Liver (tissue), 7 donors: ENCODE measurements at regions not wholly inside any gene's neighbourhood (a gene's known extent, or its start where the extent isn't known, plus 50 kb on each side); places are given as distances from the start of the nearest gene placed in this dataset.

Experiments used
- DNase-seq: peaks from one replicate; pipeline ENCODE4 v3.0.0-alpha.2; 2017; ENCODE audit warnings: low spot score
- H3K27ac ChIP-seq, 2 donors: one replicate each; pipeline ENCODE4 v1.7.0; 2013; ENCODE audit warnings: inconsistent platforms in 2 of 2, low read length in 2 of 2, control low read depth in 1 of 2, low read depth in 1 of 2, mild to moderate bottlenecking in 1 of 2
- H3K27me3 ChIP-seq, 4 donors: one replicate each; pipeline versions ENCODE4 v1.6.1 to v1.7.0; 2013; ENCODE audit warnings: low read length in 3 of 4, inconsistent platforms in 1 of 4, mild to moderate bottlenecking in 1 of 4, moderate library complexity in 1 of 4; ENCODE audit not compliant: control insufficient read depth in 4 of 4, insufficient read depth in 4 of 4
- H3K36me3 ChIP-seq, 4 donors: one replicate each; pipeline versions ENCODE4 v1.6.1 to v1.7.0; 2013; ENCODE audit warnings: low read length in 3 of 4, mild to moderate bottlenecking in 3 of 4, low read depth in 1 of 4, moderate library complexity in 1 of 4; ENCODE audit not compliant: control insufficient read depth in 4 of 4, insufficient read depth in 3 of 4
- H3K4me1 ChIP-seq, 4 donors: one replicate each; pipeline versions ENCODE4 v1.6.1 to v1.7.0; 2013; ENCODE audit warnings: low read length in 3 of 4, mild to moderate bottlenecking in 3 of 4, moderate library complexity in 1 of 4; ENCODE audit not compliant: control insufficient read depth in 4 of 4, insufficient read depth in 4 of 4
- H3K4me3 ChIP-seq, 3 donors: one replicate each; pipeline versions ENCODE4 v1.6.1 to v1.7.0; 2013; ENCODE audit warnings: low read length in 3 of 3, control low read depth in 1 of 3, low read depth in 1 of 3, mild to moderate bottlenecking in 1 of 3
- H3K9ac ChIP-seq, 2 donors: one replicate each; pipeline ENCODE4 v1.7.0; 2013; ENCODE audit warnings: low read length in 2 of 2, mild to moderate bottlenecking in 2 of 2, moderate library complexity in 2 of 2, control low read depth in 1 of 2, low read depth in 1 of 2
- H3K9me3 ChIP-seq, 4 donors: one replicate each; pipeline versions ENCODE4 v1.6.1 to v1.7.0; 2013; ENCODE audit warnings: low read length in 3 of 4; ENCODE audit not compliant: control insufficient read depth in 4 of 4
- EGR1 ChIP-seq, 2 donors: IDR thresholded peaks; 2 replicates each; pipeline ENCODE4 v1.6.1; 2016 to 2018; ENCODE audit warnings: antibody characterized with exemption in 2 of 2, low read depth in 2 of 2
- FOXA2 ChIP-seq: IDR thresholded peaks from 2 replicates; pipeline ENCODE4 v1.6.1; 2016; ENCODE audit warnings: antibody characterized with exemption
- GABPA ChIP-seq, 2 donors: IDR thresholded peaks in 1 of 2; conservative IDR thresholded peaks in 1 of 2; 2 replicates each; pipeline ENCODE4 v1.6.1; 2016; ENCODE audit warnings: antibody characterized with exemption in 2 of 2, mild to moderate bottlenecking in 1 of 2, moderate library complexity in 1 of 2
- HNF4A ChIP-seq, 2 donors: conservative IDR thresholded peaks; 2 replicates each; pipeline ENCODE4 v1.6.1; 2016; ENCODE audit warnings: antibody characterized with exemption in 2 of 2, mild to moderate bottlenecking in 2 of 2
- HNF4G ChIP-seq: IDR thresholded peaks from 2 replicates; pipeline ENCODE4 v1.6.1; 2016; ENCODE audit warnings: antibody characterized with exemption
- JUND ChIP-seq, 2 donors: IDR thresholded peaks; 2 replicates each; pipeline ENCODE4 v1.6.1; 2016; ENCODE audit warnings: antibody characterized with exemption in 2 of 2
- MAX ChIP-seq: IDR thresholded peaks from 2 replicates; pipeline ENCODE4 v1.6.1; 2016; ENCODE audit warnings: antibody characterized with exemption
- NR2F2 ChIP-seq: IDR thresholded peaks from 2 replicates; pipeline ENCODE4 v1.6.1; 2016; ENCODE audit warnings: antibody characterized with exemption
- RXRA ChIP-seq, 2 donors: IDR thresholded peaks; 2 replicates each; pipeline ENCODE4 v1.6.1; 2017 to 2018; ENCODE audit warnings: antibody characterized with exemption in 2 of 2, mild to moderate bottlenecking in 1 of 2
- SP1 ChIP-seq: IDR thresholded peaks from 2 replicates; pipeline ENCODE4 v1.6.1; 2018; ENCODE audit warnings: antibody characterized with exemption, mild to moderate bottlenecking
- TAF1 ChIP-seq: conservative IDR thresholded peaks from 2 replicates; pipeline ENCODE4 v1.6.1; 2016; ENCODE audit warnings: antibody characterized with exemption, mild to moderate bottlenecking
- YY1 ChIP-seq: IDR thresholded peaks from 2 replicates; pipeline ENCODE4 v1.6.1; 2016; ENCODE audit warnings: antibody characterized with exemption, mild to moderate bottlenecking
- WGBS: extraction: QIAGEN DNeasy Blood & Tissue Kit; methylation state at CpG from one replicate; pipeline ENCODE4 v1.1.7; 2013; 5-methylcytosine and 5-hydroxymethylcytosine counted together
- TF ChIP-seq, protein P1 (sequence below): IDR thresholded peaks from 2 replicates; pipeline ENCODE4 v1.6.1; 2016; ENCODE audit warnings: antibody characterized with exemption
- TF ChIP-seq, protein P2 (sequence below): IDR thresholded peaks from 2 replicates; pipeline ENCODE4 v1.6.1; 2016; ENCODE audit warnings: antibody characterized with exemption, mild to moderate bottlenecking
- TF ChIP-seq, protein P3 (sequence below): IDR thresholded peaks from 2 replicates; pipeline ENCODE4 v1.6.1; 2016; ENCODE audit warnings: antibody characterized with exemption
- donor health status: healthy.
- donor health status: healthy.
- donor health status: healthy.
- donor health status: healthy.

- Histone ChIP-seq H3K4me1 (peaks cover 4 to 19% (median 17%) of the 10 kb centered on the region in 4 donors), H3K27me3 (no peaks in the 10 kb centered on the region), H3K36me3 (no peaks in the 10 kb centered on the region), H3K4me3 (no peak overlapping the region), H3K9me3 (no peaks in the 10 kb centered on the region), H3K9ac (no peak overlapping the region), H3K27ac (peak overlapping the region; percentile 39 to 58)
- TF ChIP-seq RXRA (IDR thresholded peaks at IDR 0.05) (peak; percentile 7 to 63), HNF4G (peak; percentile 6), HNF4A (conservative IDR thresholded peaks at IDR 0.05) (peak; percentile 49 to 63), GABPA (IDR thresholded peaks at IDR 0.05 in 1 of 2, conservative IDR thresholded peaks at IDR 0.05 in 1 of 2) (no peak), SP1 (peak; percentile 31), FOXA2 (no peak), JUND (IDR thresholded peaks at IDR 0.05) (peak in 1 of 2 donors; percentile 61), YY1 (peak; percentile 45)
- TF ChIP-seq, protein P1, sequence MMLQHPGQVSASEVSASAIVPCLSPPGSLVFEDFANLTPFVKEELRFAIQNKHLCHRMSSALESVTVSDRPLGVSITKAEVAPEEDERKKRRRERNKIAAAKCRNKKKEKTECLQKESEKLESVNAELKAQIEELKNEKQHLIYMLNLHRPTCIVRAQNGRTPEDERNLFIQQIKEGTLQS: no peak
- TF ChIP-seq, protein P2, sequence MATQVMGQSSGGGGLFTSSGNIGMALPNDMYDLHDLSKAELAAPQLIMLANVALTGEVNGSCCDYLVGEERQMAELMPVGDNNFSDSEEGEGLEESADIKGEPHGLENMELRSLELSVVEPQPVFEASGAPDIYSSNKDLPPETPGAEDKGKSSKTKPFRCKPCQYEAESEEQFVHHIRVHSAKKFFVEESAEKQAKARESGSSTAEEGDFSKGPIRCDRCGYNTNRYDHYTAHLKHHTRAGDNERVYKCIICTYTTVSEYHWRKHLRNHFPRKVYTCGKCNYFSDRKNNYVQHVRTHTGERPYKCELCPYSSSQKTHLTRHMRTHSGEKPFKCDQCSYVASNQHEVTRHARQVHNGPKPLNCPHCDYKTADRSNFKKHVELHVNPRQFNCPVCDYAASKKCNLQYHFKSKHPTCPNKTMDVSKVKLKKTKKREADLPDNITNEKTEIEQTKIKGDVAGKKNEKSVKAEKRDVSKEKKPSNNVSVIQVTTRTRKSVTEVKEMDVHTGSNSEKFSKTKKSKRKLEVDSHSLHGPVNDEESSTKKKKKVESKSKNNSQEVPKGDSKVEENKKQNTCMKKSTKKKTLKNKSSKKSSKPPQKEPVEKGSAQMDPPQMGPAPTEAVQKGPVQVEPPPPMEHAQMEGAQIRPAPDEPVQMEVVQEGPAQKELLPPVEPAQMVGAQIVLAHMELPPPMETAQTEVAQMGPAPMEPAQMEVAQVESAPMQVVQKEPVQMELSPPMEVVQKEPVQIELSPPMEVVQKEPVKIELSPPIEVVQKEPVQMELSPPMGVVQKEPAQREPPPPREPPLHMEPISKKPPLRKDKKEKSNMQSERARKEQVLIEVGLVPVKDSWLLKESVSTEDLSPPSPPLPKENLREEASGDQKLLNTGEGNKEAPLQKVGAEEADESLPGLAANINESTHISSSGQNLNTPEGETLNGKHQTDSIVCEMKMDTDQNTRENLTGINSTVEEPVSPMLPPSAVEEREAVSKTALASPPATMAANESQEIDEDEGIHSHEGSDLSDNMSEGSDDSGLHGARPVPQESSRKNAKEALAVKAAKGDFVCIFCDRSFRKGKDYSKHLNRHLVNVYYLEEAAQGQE: no peak
- DNase-seq: no peak
- 40% methylated on average over 9 of the region's 9 CpGs for WGBS
Observed at GRCh38 chr1:209095627-209096595, 487.6 kb upstream of the CAMK1G start.

DNA sequence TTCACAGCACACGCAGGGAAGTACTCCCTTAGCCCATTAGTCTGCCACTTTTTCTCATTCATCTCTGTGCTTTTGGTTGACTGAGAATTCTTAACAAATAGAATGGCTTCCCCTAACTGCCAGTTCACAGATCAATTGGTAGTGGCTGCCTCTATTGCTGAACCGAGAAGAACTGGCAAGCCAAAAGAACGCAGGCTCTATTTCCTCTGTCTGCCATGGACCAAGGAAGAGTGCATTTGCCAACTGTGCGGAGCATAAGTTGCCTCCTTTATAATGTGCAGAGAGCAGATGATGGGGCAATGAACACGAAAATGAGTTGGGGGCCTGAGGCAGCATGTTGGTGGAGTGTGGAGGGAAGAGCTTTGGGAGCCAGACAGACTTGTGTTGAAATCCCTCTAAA lies 483.1 kb upstream of the CAMK1G start:
- no peaks in the 10 kb centered on the region for H3K27me3 ChIP-seq
- no peak for TF ChIP-seq TAF1
- no peak for TF ChIP-seq YY1
- no peak for TF ChIP-seq MAX
- no peak for TF ChIP-seq NR2F2
- TF ChIP-seq GABPA (IDR thresholded peaks at IDR 0.05 in 1 of 2, conservative IDR thresholded peaks at IDR 0.05 in 1 of 2): no peak
- no peak for TF ChIP-seq HNF4A (conservative IDR thresholded peaks at IDR 0.05)
- no peak for TF ChIP-seq FOXA2
- TF ChIP-seq, protein P3, sequence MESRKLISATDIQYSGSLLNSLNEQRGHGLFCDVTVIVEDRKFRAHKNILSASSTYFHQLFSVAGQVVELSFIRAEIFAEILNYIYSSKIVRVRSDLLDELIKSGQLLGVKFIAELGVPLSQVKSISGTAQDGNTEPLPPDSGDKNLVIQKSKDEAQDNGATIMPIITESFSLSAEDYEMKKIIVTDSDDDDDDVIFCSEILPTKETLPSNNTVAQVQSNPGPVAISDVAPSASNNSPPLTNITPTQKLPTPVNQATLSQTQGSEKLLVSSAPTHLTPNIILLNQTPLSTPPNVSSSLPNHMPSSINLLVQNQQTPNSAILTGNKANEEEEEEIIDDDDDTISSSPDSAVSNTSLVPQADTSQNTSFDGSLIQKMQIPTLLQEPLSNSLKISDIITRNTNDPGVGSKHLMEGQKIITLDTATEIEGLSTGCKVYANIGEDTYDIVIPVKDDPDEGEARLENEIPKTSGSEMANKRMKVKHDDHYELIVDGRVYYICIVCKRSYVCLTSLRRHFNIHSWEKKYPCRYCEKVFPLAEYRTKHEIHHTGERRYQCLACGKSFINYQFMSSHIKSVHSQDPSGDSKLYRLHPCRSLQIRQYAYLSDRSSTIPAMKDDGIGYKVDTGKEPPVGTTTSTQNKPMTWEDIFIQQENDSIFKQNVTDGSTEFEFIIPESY: no peak
- TF ChIP-seq, protein P1: no peak
- no peak for TF ChIP-seq EGR1 (IDR thresholded peaks at IDR 0.05; ENCODE audit: low read depth in 2 of 2)
- no peak for TF ChIP-seq HNF4G
- no peak for TF ChIP-seq JUND (IDR thresholded peaks at IDR 0.05)
- TF ChIP-seq, protein P2: no peak
- no peak overlapping the region for H3K9ac ChIP-seq
- 93% methylated on average over 5 of the region's 5 CpGs for WGBS
- DNase-seq: no peak
- no peak overlapping the region for H3K4me3 ChIP-seq
- H3K36me3 ChIP-seq: no peaks in the 10 kb centered on the region
- H3K27ac ChIP-seq: no peak overlapping the region
- no peaks in the 10 kb centered on the region for H3K9me3 ChIP-seq
- H3K4me1 ChIP-seq: peaks cover 4 to 13% (median 11%) of the 10 kb centered on the region in 4 donors
